Renal cortex interstitium (tissue), 11 donors: ENCODE measurements at regions not wholly inside any gene's neighbourhood (a gene's known extent, or its start where the extent isn't known, plus 50 kb on each side); places are given as distances from the start of the nearest gene placed in this dataset.

Experiments
- DNase-seq, 11 donors: peaks; one replicate each; pipeline ENCODE4 v3.0.0-alpha.2; 2013; ENCODE audit warnings: low read depth in 9 of 11, low spot score in 4 of 11; ENCODE audit errors: extremely low read depth in 1 of 11

GRCh38 chr19:33933931-33934330 lies 137.3 kb downstream of the KCTD15 start:
- DNase-seq: no peak

GRCh38 chr19:33938821-33939220 lies 142.2 kb downstream of the KCTD15 start:
- DNase-seq: no peak

GRCh38 chr19:33941133-33941532 lies 144.5 kb downstream of the KCTD15 start:
- DNase-seq: no peak

- DNase-seq: no peak
Observed at GRCh38 chr19:33946535-33947264, 150.0 kb downstream of the KCTD15 start.

- DNase-seq: no peak
Observed at GRCh38 chr19:33947265-33947964, 150.7 kb downstream of the KCTD15 start.

GRCh38 chr19:33948651-33949335 lies 152.1 kb downstream of the KCTD15 start:
- no peak for DNase-seq

- no peak for DNase-seq
Observed at GRCh38 chr19:33950091-33950750, 153.6 kb downstream of the KCTD15 start.

GRCh38 chr19:33953023-33953422 lies 156.4 kb downstream of the KCTD15 start:
- no peak for DNase-seq

GRCh38 chr19:33953592-33953991 lies 156.9 kb downstream of the KCTD15 start:
- no peak for DNase-seq

GRCh38 chr19:33954686-33955085 lies 158.0 kb downstream of the KCTD15 start:
- no peak for DNase-seq

GRCh38 chr19:33956941-33957340 lies 160.3 kb downstream of the KCTD15 start:
- no peak for DNase-seq

GRCh38 chr19:33957804-33958203 lies 161.1 kb downstream of the KCTD15 start:
- no peak for DNase-seq

- no peak for DNase-seq
Observed at GRCh38 chr19:33960566-33960965, 163.9 kb downstream of the KCTD15 start.

- no peak for DNase-seq
Observed at GRCh38 chr19:33962161-33962560, 165.5 kb downstream of the KCTD15 start.

- DNase-seq: no peak
Observed at GRCh38 chr19:33963514-33963913, 166.8 kb downstream of the KCTD15 start.

- DNase-seq: no peak
Observed at GRCh38 chr19:33971073-33971472, 174.4 kb downstream of the KCTD15 start.

- DNase-seq: no peak
Observed at GRCh38 chr19:33977756-33978685, 181.4 kb downstream of the KCTD15 start.

- no peak for DNase-seq
Observed at GRCh38 chr19:33982706-33983105, 186.0 kb downstream of the KCTD15 start.

GRCh38 chr19:33988601-33989000 lies 183.7 kb upstream of the LSM14A start:
- no peak for DNase-seq
